CD4-positive, alpha-beta T cell treated with Interleukin-17A for 1 hour (primary cell): ENCODE measurements at regions not wholly inside any gene's neighbourhood (a gene's known extent, or its start where the extent isn't known, plus 50 kb on each side); places are given as distances from the start of the nearest gene placed in this dataset.

ENCODE experiments used
- DNase-seq: peaks from one replicate; pipeline ENCODE4 v3.0.0-alpha.2; 2020

- no peak for DNase-seq
Measured at GRCh38 chrX:128216364-128216763, 164.2 kb upstream of the ACTRT1 start.

- DNase-seq = no peak
Measured at GRCh38 chrX:128165884-128166408, 113.7 kb upstream of the ACTRT1 start.

GRCh38 chrX:128156204-128156603, 104.0 kb upstream of the ACTRT1 start:
- no peak for DNase-seq

GRCh38 chrX:128142745-128143144, 90.5 kb upstream of the ACTRT1 start:
- DNase-seq = no peak

- no peak for DNase-seq
Measured at GRCh38 chrX:128106630-128107029, 54.4 kb upstream of the ACTRT1 start.

- DNase-seq = no peak
Measured at GRCh38 chrX:128105659-128106058, 53.5 kb upstream of the ACTRT1 start.
